ENCODE measurements at regions not wholly inside any gene's neighbourhood (a gene's known extent, or its start where the extent isn't known, plus 50 kb on each side); places are given as distances from the start of the nearest gene placed in this dataset.
"Not testable (repeated sequence)": the region's sequence is repeated elsewhere in the genome, so short reads cannot be mapped to it uniquely, and the experiment has no call there.

- no peak for DNase-seq
- Histone ChIP-seq H3F3A (ENCODE audit: insufficient read depth) (no peaks in the 10 kb centered on the region), H3K36me3 (ENCODE audit: low read depth) (no peaks in the 10 kb centered on the region), H3K27ac (no peak overlapping the region), H3K9me3 (ENCODE audit: low read depth) (no peaks in the 10 kb centered on the region), H3K4me1 (ENCODE audit: insufficient read depth) (no peaks in the 10 kb centered on the region), H3K9me2 (ENCODE audit: insufficient read depth) (no peaks in the 10 kb centered on the region), H3K27me3 (replicated peaks; ENCODE audit: insufficient read depth) (peaks cover 51% of the 10 kb centered on the region), H4K20me1 (ENCODE audit: insufficient read depth) (no peaks in the 10 kb centered on the region), H3K4me2 (ENCODE audit: unreplicated experiment) (no peak overlapping the region), H3K9ac (no peak overlapping the region), H3K79me2 (ENCODE audit: insufficient read depth) (no peaks in the 10 kb centered on the region), H3K4me3 (no peak overlapping the region), H2AFZ (no peak overlapping the region)
- TF ChIP-seq EZH2phosphoT487 (IDR thresholded peaks at IDR 0.05; ENCODE audit: insufficient read depth, low read depth) (no peak), EZH2 (IDR thresholded peaks at IDR 0.05; ENCODE audit: insufficient read depth, poor library complexity, severe bottlenecking) (no peak)
- 56 to 58% methylated on average over 21 of the region's 21 CpGs for WGBS, 2 experiments (ENCODE audit: low coverage in 1 of 2, low lambda C conversion rate in 2 of 2, missing lambda C conversion rate in 2 of 2)
- in situ Hi-C loops (cut with MboI) = no loop called here
These were observed 61.1 kb upstream of the UNC5A start for GRCh38 chr5:176748967-176749935.

GRCh38 chr5:176750144-176750543, 60.2 kb upstream of the UNC5A start:
- no peak overlapping the region for H3K4me2 ChIP-seq (ENCODE audit: unreplicated experiment)
- no peak overlapping the region for H2AFZ ChIP-seq
- no peaks in the 10 kb centered on the region for H4K20me1 ChIP-seq (ENCODE audit: insufficient read depth)
- peaks cover 42% of the 10 kb centered on the region for H3K27me3 ChIP-seq (replicated peaks; ENCODE audit: insufficient read depth)
- no peak for TF ChIP-seq EZH2 (IDR thresholded peaks at IDR 0.05; ENCODE audit: insufficient read depth, poor library complexity, severe bottlenecking)
- no peak for TF ChIP-seq EZH2phosphoT487 (IDR thresholded peaks at IDR 0.05; ENCODE audit: insufficient read depth, low read depth)
- H3K9ac ChIP-seq = no peak overlapping the region
- H3K79me2 ChIP-seq (ENCODE audit: insufficient read depth) = no peaks in the 10 kb centered on the region
- in situ Hi-C loops (cut with MboI) = no loop called here
- no peak for DNase-seq
- WGBS, 2 experiments (ENCODE audit: low coverage in 1 of 2, low lambda C conversion rate in 2 of 2, missing lambda C conversion rate in 2 of 2) = 72 to 74% methylated on average over 10 of the region's 10 CpGs
- no peaks in the 10 kb centered on the region for H3K4me1 ChIP-seq (ENCODE audit: insufficient read depth)
- H3K9me3 ChIP-seq (ENCODE audit: low read depth) = no peaks in the 10 kb centered on the region
- H3K4me3 ChIP-seq = no peak overlapping the region
- no peaks in the 10 kb centered on the region for H3F3A ChIP-seq (ENCODE audit: insufficient read depth)
- no peak overlapping the region for H3K27ac ChIP-seq
- no peaks in the 10 kb centered on the region for H3K36me3 ChIP-seq (ENCODE audit: low read depth)
- H3K9me2 ChIP-seq (ENCODE audit: insufficient read depth) = no peaks in the 10 kb centered on the region

- no peaks in the 10 kb centered on the region for H3K9me2 ChIP-seq (ENCODE audit: insufficient read depth)
- TF ChIP-seq EZH2 (IDR thresholded peaks at IDR 0.05; ENCODE audit: insufficient read depth, poor library complexity, severe bottlenecking) (no peak), EZH2phosphoT487 (IDR thresholded peaks at IDR 0.05; ENCODE audit: insufficient read depth, low read depth) (no peak)
- no peak overlapping the region for H2AFZ ChIP-seq
- no peaks in the 10 kb centered on the region for H3K4me1 ChIP-seq (ENCODE audit: insufficient read depth)
- H3K4me2 ChIP-seq (ENCODE audit: unreplicated experiment) = no peak overlapping the region
- H4K20me1 ChIP-seq (ENCODE audit: insufficient read depth) = no peaks in the 10 kb centered on the region
- 27 to 39% methylated on average over 2 of the region's 2 CpGs for WGBS, 2 experiments (ENCODE audit: low coverage in 1 of 2, low lambda C conversion rate in 2 of 2, missing lambda C conversion rate in 2 of 2)
- no peak overlapping the region for H3K9ac ChIP-seq
- in situ Hi-C loops (cut with MboI) = no loop called here
- no peak for DNase-seq
- no peaks in the 10 kb centered on the region for H3K9me3 ChIP-seq (ENCODE audit: low read depth)
- H3K36me3 ChIP-seq (ENCODE audit: low read depth) = no peaks in the 10 kb centered on the region
- no peaks in the 10 kb centered on the region for H3F3A ChIP-seq (ENCODE audit: insufficient read depth)
- H3K27ac ChIP-seq = no peak overlapping the region
- H3K27me3 ChIP-seq (replicated peaks; ENCODE audit: insufficient read depth) = peaks cover 64% of the 10 kb centered on the region
- no peak overlapping the region for H3K4me3 ChIP-seq
- H3K79me2 ChIP-seq (ENCODE audit: insufficient read depth) = no peaks in the 10 kb centered on the region
These were observed 55.9 kb upstream of the UNC5A start for GRCh38 chr5:176754376-176754973.

- in situ Hi-C loops (cut with MboI); H3K9ac ChIP-seq: not testable (repeated sequence)
These were observed 54.8 kb upstream of the UNC5A start for GRCh38 chr5:176755593-176755992.

GRCh38 chr5:176757569-176757968, 52.8 kb upstream of the UNC5A start:
- in situ Hi-C loops (cut with MboI); H2AFZ ChIP-seq; H3K9me3 ChIP-seq (ENCODE audit: low read depth): not testable (repeated sequence)

More at GRCh38 chr5:176755593-176755992, 54.8 kb upstream of the UNC5A start:
- not testable (repeated sequence) for H2AFZ ChIP-seq; H3K4me3 ChIP-seq; H3K36me3 ChIP-seq (ENCODE audit: low read depth); H3K4me2 ChIP-seq (ENCODE audit: unreplicated experiment); H3K9me3 ChIP-seq (ENCODE audit: low read depth); H3K4me1 ChIP-seq (ENCODE audit: insufficient read depth); DNase-seq; H3K79me2 ChIP-seq (ENCODE audit: insufficient read depth); H3K9me2 ChIP-seq (ENCODE audit: insufficient read depth); H3K27ac ChIP-seq; H4K20me1 ChIP-seq (ENCODE audit: insufficient read depth); H3F3A ChIP-seq (ENCODE audit: insufficient read depth)
- 69 to 79% methylated on average over 6 of the region's 6 CpGs for WGBS, 2 experiments (ENCODE audit: low coverage in 1 of 2, low lambda C conversion rate in 2 of 2, missing lambda C conversion rate in 2 of 2)
- peaks cover 53% of the 10 kb centered on the region for H3K27me3 ChIP-seq (replicated peaks; ENCODE audit: insufficient read depth)

More at GRCh38 chr5:176757569-176757968, 52.8 kb upstream of the UNC5A start:
- H3K79me2 ChIP-seq (ENCODE audit: insufficient read depth); DNase-seq; H3K27ac ChIP-seq; H3K4me1 ChIP-seq (ENCODE audit: insufficient read depth); H3K9me2 ChIP-seq (ENCODE audit: insufficient read depth); H3F3A ChIP-seq (ENCODE audit: insufficient read depth); H4K20me1 ChIP-seq (ENCODE audit: insufficient read depth); H3K4me3 ChIP-seq; H3K36me3 ChIP-seq (ENCODE audit: low read depth); H3K9ac ChIP-seq; H3K4me2 ChIP-seq (ENCODE audit: unreplicated experiment): not testable (repeated sequence)
- peaks cover 41% of the 10 kb centered on the region for H3K27me3 ChIP-seq (replicated peaks; ENCODE audit: insufficient read depth)
